ENCODE measurements at regions not wholly inside any gene's neighbourhood (a gene's known extent, or its start where the extent isn't known, plus 50 kb on each side); places are given as distances from the start of the nearest gene placed in this dataset.

DNA sequence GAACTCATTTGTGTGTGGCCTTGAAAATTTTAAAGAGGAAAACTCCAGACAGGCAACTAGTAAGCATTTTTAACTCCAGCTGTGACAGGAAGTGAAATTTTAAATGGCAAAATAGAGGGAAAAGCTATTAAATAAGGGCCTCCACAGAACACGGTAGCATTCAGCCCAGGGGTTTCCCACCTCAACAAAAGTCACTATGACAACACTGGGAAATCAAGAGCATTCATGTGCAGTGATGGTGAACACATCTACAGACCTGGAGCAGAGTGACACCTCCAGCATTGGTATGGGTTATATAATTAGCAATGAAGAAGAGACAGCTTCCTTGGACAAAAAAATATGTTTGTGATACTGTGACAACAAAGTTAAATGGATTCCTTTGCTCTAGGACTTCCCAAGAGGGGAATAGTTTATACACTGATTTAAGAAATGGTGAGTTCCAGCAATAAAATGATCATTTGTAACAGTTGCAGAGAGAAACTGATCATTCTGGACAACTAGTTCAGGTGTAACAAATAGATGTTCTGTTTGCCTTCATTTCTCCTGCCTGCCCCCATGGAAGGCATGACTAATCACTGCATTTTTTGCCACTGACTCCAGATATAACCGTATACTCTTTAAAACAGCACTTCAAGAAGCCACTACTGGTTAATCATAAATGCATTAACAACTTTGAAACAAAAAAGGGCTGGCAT is 93.3 kb upstream of the SLC44A1 start:
- TF ChIP-seq, protein P1, sequence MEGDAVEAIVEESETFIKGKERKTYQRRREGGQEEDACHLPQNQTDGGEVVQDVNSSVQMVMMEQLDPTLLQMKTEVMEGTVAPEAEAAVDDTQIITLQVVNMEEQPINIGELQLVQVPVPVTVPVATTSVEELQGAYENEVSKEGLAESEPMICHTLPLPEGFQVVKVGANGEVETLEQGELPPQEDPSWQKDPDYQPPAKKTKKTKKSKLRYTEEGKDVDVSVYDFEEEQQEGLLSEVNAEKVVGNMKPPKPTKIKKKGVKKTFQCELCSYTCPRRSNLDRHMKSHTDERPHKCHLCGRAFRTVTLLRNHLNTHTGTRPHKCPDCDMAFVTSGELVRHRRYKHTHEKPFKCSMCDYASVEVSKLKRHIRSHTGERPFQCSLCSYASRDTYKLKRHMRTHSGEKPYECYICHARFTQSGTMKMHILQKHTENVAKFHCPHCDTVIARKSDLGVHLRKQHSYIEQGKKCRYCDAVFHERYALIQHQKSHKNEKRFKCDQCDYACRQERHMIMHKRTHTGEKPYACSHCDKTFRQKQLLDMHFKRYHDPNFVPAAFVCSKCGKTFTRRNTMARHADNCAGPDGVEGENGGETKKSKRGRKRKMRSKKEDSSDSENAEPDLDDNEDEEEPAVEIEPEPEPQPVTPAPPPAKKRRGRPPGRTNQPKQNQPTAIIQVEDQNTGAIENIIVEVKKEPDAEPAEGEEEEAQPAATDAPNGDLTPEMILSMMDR (IDR thresholded peaks at IDR 0.05): no peak
- TF ChIP-seq EP300 (IDR thresholded peaks at IDR 0.05): no peak
- TF ChIP-seq POLR2AphosphoS5 (IDR thresholded peaks at IDR 0.05): no peak

Measured in suprapubic skin (tissue), 4 donors.